ENCODE measurements at regions not wholly inside any gene's neighbourhood (a gene's known extent, or its start where the extent isn't known, plus 50 kb on each side); places are given as distances from the start of the nearest gene placed in this dataset.

DNA sequence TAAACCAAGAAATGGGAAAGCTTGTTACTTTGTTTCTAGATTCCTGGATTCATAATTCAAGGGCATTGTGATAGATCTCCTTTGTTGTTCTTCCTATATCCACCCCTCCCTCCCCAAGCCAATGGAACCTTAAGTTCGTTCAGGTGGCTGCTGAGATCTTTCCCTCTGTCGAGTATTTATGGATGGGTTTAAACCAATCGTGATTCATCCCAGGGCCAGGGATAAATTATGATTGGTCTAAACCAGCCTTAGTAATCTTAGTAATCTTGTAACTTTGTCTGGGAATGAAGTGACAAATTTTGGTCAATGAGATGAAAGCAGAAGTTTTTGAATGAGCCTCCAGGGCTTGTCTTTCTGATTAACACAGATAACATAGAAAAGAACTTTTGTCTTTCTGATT lies 56.1 kb upstream of the PCED1B start:
- H3K27me3 ChIP-seq (replicated peaks in 1 of 2; ENCODE audit: control insufficient read depth in 2 of 2, extremely low read depth in 1 of 2, insufficient read depth in 2 of 2, low read length in 1 of 2): peaks cover 0 to 6% of the 10 kb centered on the region in 2 experiments
- H3K36me3 Mint-ChIP-seq: no peaks in the 10 kb centered on the region
- no peak overlapping the region for H3K27ac ChIP-seq (ENCODE audit: low read length)
- H3K9me3 Mint-ChIP-seq: no peaks in the 10 kb centered on the region
- WGBS (ENCODE audit: insufficient coverage): no CpG with 5 or more reads among the region's 3 CpGs
- ATAC-seq (replicated peaks in 1 of 4): no peak
- H3K4me3 Mint-ChIP-seq: no peak overlapping the region
- no peak overlapping the region for H3K27ac Mint-ChIP-seq
- peaks cover 10 to 23% of the 10 kb centered on the region in 2 donors for H3K27me3 Mint-ChIP-seq
- no peak overlapping the region for H3K4me3 ChIP-seq (ENCODE audit: control insufficient read depth in 1 of 2, extremely low read depth in 1 of 2, low read length in 1 of 2)
- POLR2A ChIA-PET: no interaction called here
- no peaks in the 10 kb centered on the region for H3K36me3 ChIP-seq (ENCODE audit: control insufficient read depth in 2 of 2, extremely low read depth in 1 of 2, insufficient read depth in 1 of 2, low read length in 1 of 2)
- H3K4me1 Mint-ChIP-seq: no peaks in the 10 kb centered on the region
- no peaks in the 10 kb centered on the region for H3K9me3 ChIP-seq
- CTCF ChIA-PET: interaction anchor here (0.8 to 2.0 kb wide), 4 partner anchors 9 to 898 kb away, joined by 3 to 9 read pairs (median 4); no protein-coding TSS in a partner anchor
- no peaks in the 10 kb centered on the region for H3K4me1 ChIP-seq (ENCODE audit: control insufficient read depth in 1 of 2, extremely low read depth in 1 of 2, insufficient read depth in 2 of 2, low read length in 2 of 2)
- DNase-seq: no peak

GRCh38 chr12:47023953-47024352 lies 55.5 kb upstream of the PCED1B start:
- no peaks in the 10 kb centered on the region for H3K36me3 Mint-ChIP-seq
- WGBS (ENCODE audit: insufficient coverage): 91% methylated on average over 6 of the region's 6 CpGs
- H3K4me3 Mint-ChIP-seq: no peak overlapping the region
- ATAC-seq (replicated peaks in 1 of 4) (no peak), DNase-seq (no peak)
- Histone ChIP-seq H3K4me3 (ENCODE audit: control insufficient read depth in 1 of 2, extremely low read depth in 1 of 2, low read length in 1 of 2) (no peak overlapping the region), H3K4me1 (ENCODE audit: control insufficient read depth in 1 of 2, extremely low read depth in 1 of 2, insufficient read depth in 2 of 2, low read length in 2 of 2) (no peaks in the 10 kb centered on the region), H3K9me3 (no peaks in the 10 kb centered on the region), H3K36me3 (ENCODE audit: control insufficient read depth in 2 of 2, extremely low read depth in 1 of 2, insufficient read depth in 1 of 2, low read length in 1 of 2) (no peaks in the 10 kb centered on the region), H3K27me3 (replicated peaks in 1 of 2; ENCODE audit: control insufficient read depth in 2 of 2, extremely low read depth in 1 of 2, insufficient read depth in 2 of 2, low read length in 1 of 2) (peaks cover 0 to 6% of the 10 kb centered on the region in 2 experiments), H3K27ac (ENCODE audit: low read length) (no peak overlapping the region)
- POLR2A ChIA-PET: interaction anchor here in 1 of 2 donors (1.0 kb wide), 1 partner anchor 10 kb away, joined by 3 read pairs; no protein-coding TSS in a partner anchor
- CTCF ChIA-PET: interaction anchor here (0.6 to 2.0 kb wide), 3 partner anchors 9 to 775 kb away, joined by 3 to 9 read pairs (median 4); no protein-coding TSS in a partner anchor
- no peaks in the 10 kb centered on the region for H3K9me3 Mint-ChIP-seq
- H3K4me1 Mint-ChIP-seq: no peaks in the 10 kb centered on the region
- H3K27me3 Mint-ChIP-seq: peaks cover 10 to 18% of the 10 kb centered on the region in 2 donors
- no peak overlapping the region for H3K27ac Mint-ChIP-seq

DNA sequence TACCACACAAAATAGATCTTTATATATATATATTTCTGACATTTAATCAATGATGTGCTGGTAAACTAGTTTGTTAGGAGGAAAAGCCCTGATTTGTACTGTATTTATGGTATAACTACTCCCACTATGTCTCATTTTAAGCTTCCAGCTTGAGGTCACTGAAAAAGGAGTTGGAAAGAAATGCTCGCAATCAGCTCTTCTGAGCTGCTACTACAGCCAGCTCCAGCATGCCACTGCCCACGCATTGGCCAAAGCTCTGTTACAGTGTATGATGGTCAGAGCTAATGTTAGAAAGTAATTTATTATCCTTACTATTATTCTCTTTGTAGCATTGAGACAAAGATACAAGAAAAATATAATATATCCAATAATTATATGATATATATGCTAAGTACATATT lies 55.0 kb upstream of the PCED1B start:
- H3K4me1 ChIP-seq (ENCODE audit: control insufficient read depth in 1 of 2, extremely low read depth in 1 of 2, insufficient read depth in 2 of 2, low read length in 2 of 2): no peaks in the 10 kb centered on the region
- H3K36me3 Mint-ChIP-seq: no peaks in the 10 kb centered on the region
- H3K4me3 Mint-ChIP-seq: no peak overlapping the region
- H3K27ac Mint-ChIP-seq: no peak overlapping the region
- ATAC-seq (replicated peaks in 1 of 4) (no peak), DNase-seq (no peak)
- H3K4me1 Mint-ChIP-seq: no peaks in the 10 kb centered on the region
- no peak overlapping the region for H3K27ac ChIP-seq (ENCODE audit: low read length)
- no peaks in the 10 kb centered on the region for H3K9me3 Mint-ChIP-seq
- CTCF ChIA-PET: interaction anchor here (0.6 to 2.0 kb wide), 4 partner anchors 8 to 776 kb away, joined by 3 to 9 read pairs (median 4); no protein-coding TSS in a partner anchor
- peaks cover 7 to 14% of the 10 kb centered on the region in 2 donors for H3K27me3 Mint-ChIP-seq
- H3K27me3 ChIP-seq (replicated peaks in 1 of 2; ENCODE audit: control insufficient read depth in 2 of 2, extremely low read depth in 1 of 2, insufficient read depth in 2 of 2, low read length in 1 of 2): peaks cover 0 to 6% of the 10 kb centered on the region in 2 experiments
- no CpG with 5 or more reads among the region's 2 CpGs for WGBS (ENCODE audit: insufficient coverage)
- POLR2A ChIA-PET: interaction anchor here in 1 of 2 donors (1.0 kb wide), 1 partner anchor 9 kb away, joined by 3 read pairs; no protein-coding TSS in a partner anchor
- no peaks in the 10 kb centered on the region for H3K9me3 ChIP-seq
- H3K36me3 ChIP-seq (ENCODE audit: control insufficient read depth in 2 of 2, extremely low read depth in 1 of 2, insufficient read depth in 1 of 2, low read length in 1 of 2): no peaks in the 10 kb centered on the region
- no peak overlapping the region for H3K4me3 ChIP-seq (ENCODE audit: control insufficient read depth in 1 of 2, extremely low read depth in 1 of 2, low read length in 1 of 2)

GRCh38 chr12:47025349-47025748 lies 54.1 kb upstream of the PCED1B start:
- no peak overlapping the region for H3K4me3 ChIP-seq (ENCODE audit: control insufficient read depth in 1 of 2, extremely low read depth in 1 of 2, low read length in 1 of 2)
- ATAC-seq (replicated peaks in 1 of 4) (no peak), DNase-seq (no peak)
- Mint-ChIP-seq H3K36me3 (no peaks in the 10 kb centered on the region), H3K27me3 (peaks cover 5 to 10% of the 10 kb centered on the region in 2 donors), H3K9me3 (no peaks in the 10 kb centered on the region), H3K27ac (no peak overlapping the region), H3K4me1 (peaks cover 0 to 8% (median 5%) of the 10 kb centered on the region in 3 donors), H3K4me3 (no peak overlapping the region)
- ChIA-PET POLR2A (no interaction called here), CTCF (interaction anchor here (0.7 to 1.4 kb wide), 4 partner anchors 182 to 900 kb away, joined by 3 to 10 read pairs (median 4); no protein-coding TSS in a partner anchor)
- peaks cover 0 to 2% of the 10 kb centered on the region in 2 experiments for H3K27me3 ChIP-seq (replicated peaks in 1 of 2; ENCODE audit: control insufficient read depth in 2 of 2, extremely low read depth in 1 of 2, insufficient read depth in 2 of 2, low read length in 1 of 2)
- no peak overlapping the region for H3K27ac ChIP-seq (ENCODE audit: low read length)
- no CpG with 5 or more reads among the region's 2 CpGs for WGBS (ENCODE audit: insufficient coverage)
- no peaks in the 10 kb centered on the region for H3K36me3 ChIP-seq (ENCODE audit: control insufficient read depth in 2 of 2, extremely low read depth in 1 of 2, insufficient read depth in 1 of 2, low read length in 1 of 2)
- H3K4me1 ChIP-seq (ENCODE audit: control insufficient read depth in 1 of 2, extremely low read depth in 1 of 2, insufficient read depth in 2 of 2, low read length in 2 of 2): no peaks in the 10 kb centered on the region
- H3K9me3 ChIP-seq: no peaks in the 10 kb centered on the region

GRCh38 chr12:47025798-47026197 lies 53.6 kb upstream of the PCED1B start:
- H3K27me3 Mint-ChIP-seq: peaks cover 5 to 10% of the 10 kb centered on the region in 2 donors
- peaks cover 0 to 2% of the 10 kb centered on the region in 2 experiments for H3K27me3 ChIP-seq (replicated peaks in 1 of 2; ENCODE audit: control insufficient read depth in 2 of 2, extremely low read depth in 1 of 2, insufficient read depth in 2 of 2, low read length in 1 of 2)
- no peak overlapping the region for H3K27ac ChIP-seq (ENCODE audit: low read length)
- ATAC-seq (replicated peaks in 1 of 4): no peak
- no peak overlapping the region for H3K27ac Mint-ChIP-seq
- H3K4me1 ChIP-seq (ENCODE audit: control insufficient read depth in 1 of 2, extremely low read depth in 1 of 2, insufficient read depth in 2 of 2, low read length in 2 of 2): no peaks in the 10 kb centered on the region
- WGBS (ENCODE audit: insufficient coverage): no CpG with 5 or more reads among the region's 2 CpGs
- CTCF ChIA-PET: interaction anchor here (0.7 to 1.4 kb wide), 6 partner anchors 181 to 901 kb away, joined by 3 to 10 read pairs (median 4); no protein-coding TSS in a partner anchor
- POLR2A ChIA-PET: no interaction called here
- H3K9me3 ChIP-seq: no peaks in the 10 kb centered on the region
- DNase-seq: no peak
- H3K4me1 Mint-ChIP-seq: peaks cover 0 to 8% (median 8%) of the 10 kb centered on the region in 3 donors
- no peak overlapping the region for H3K4me3 Mint-ChIP-seq
- no peak overlapping the region for H3K4me3 ChIP-seq (ENCODE audit: control insufficient read depth in 1 of 2, extremely low read depth in 1 of 2, low read length in 1 of 2)
- H3K36me3 Mint-ChIP-seq: no peaks in the 10 kb centered on the region
- no peaks in the 10 kb centered on the region for H3K36me3 ChIP-seq (ENCODE audit: control insufficient read depth in 2 of 2, extremely low read depth in 1 of 2, insufficient read depth in 1 of 2, low read length in 1 of 2)
- no peaks in the 10 kb centered on the region for H3K9me3 Mint-ChIP-seq

- CTCF ChIA-PET: interaction anchor here (0.9 to 1.4 kb wide), 4 partner anchors 371 to 901 kb away, joined by 3 to 5 read pairs (median 4); no protein-coding TSS in a partner anchor
- ATAC-seq (replicated peaks in 1 of 4) (no peak), DNase-seq (no peak)
- no peak overlapping the region for H3K4me3 ChIP-seq (ENCODE audit: control insufficient read depth in 1 of 2, extremely low read depth in 1 of 2, low read length in 1 of 2)
- Mint-ChIP-seq H3K27me3 (peaks cover 5 to 10% of the 10 kb centered on the region in 2 donors), H3K36me3 (no peaks in the 10 kb centered on the region), H3K4me3 (no peak overlapping the region), H3K4me1 (peaks cover 0 to 8% (median 8%) of the 10 kb centered on the region in 3 donors), H3K9me3 (no peaks in the 10 kb centered on the region), H3K27ac (no peak overlapping the region)
- WGBS (ENCODE audit: insufficient coverage): 65% methylated on average over 5 of the region's 5 CpGs
- POLR2A ChIA-PET: no interaction called here
- no peaks in the 10 kb centered on the region for H3K4me1 ChIP-seq (ENCODE audit: control insufficient read depth in 1 of 2, extremely low read depth in 1 of 2, insufficient read depth in 2 of 2, low read length in 2 of 2)
- H3K27ac ChIP-seq (ENCODE audit: low read length): no peak overlapping the region
- H3K36me3 ChIP-seq (ENCODE audit: control insufficient read depth in 2 of 2, extremely low read depth in 1 of 2, insufficient read depth in 1 of 2, low read length in 1 of 2): no peaks in the 10 kb centered on the region
- peaks cover 0 to 2% of the 10 kb centered on the region in 2 experiments for H3K27me3 ChIP-seq (replicated peaks in 1 of 2; ENCODE audit: control insufficient read depth in 2 of 2, extremely low read depth in 1 of 2, insufficient read depth in 2 of 2, low read length in 1 of 2)
- H3K9me3 ChIP-seq: no peaks in the 10 kb centered on the region
Measured at GRCh38 chr12:47026291-47026690, 53.1 kb upstream of the PCED1B start.

All from T-cell (primary cell).